HFFc6 (cell line): ENCODE measurements at regions not wholly inside any gene's neighbourhood (a gene's known extent, or its start where the extent isn't known, plus 50 kb on each side); places are given as distances from the start of the nearest gene placed in this dataset.
"Not testable (repeated sequence)": the region's sequence is repeated elsewhere in the genome, so short reads cannot be mapped to it uniquely, and the experiment has no call there.

ENCODE experiments used
- DNase-seq: peaks from one replicate; pipeline ENCODE4 v3.0.0-alpha.2; 2018
- H3K27ac Mint-ChIP-seq: 2 replicates; pipeline ENCODE4 v1.8.0; 2020; ENCODE audit warnings: mild to moderate bottlenecking, mixed read lengths
- H3K27me3 Mint-ChIP-seq: 2 replicates; pipeline ENCODE4 v1.8.0; 2021; ENCODE audit warnings: mild to moderate bottlenecking, moderate library complexity, mixed read lengths; ENCODE audit not compliant: insufficient read depth
- H3K36me3 Mint-ChIP-seq: 2 replicates; pipeline ENCODE4 v1.8.0; 2021; ENCODE audit warnings: low read depth, mixed read lengths
- H3K4me1 Mint-ChIP-seq: 2 replicates; pipeline ENCODE4 v1.8.0; 2020; ENCODE audit warnings: low read depth, mixed read lengths
- H3K4me3 Mint-ChIP-seq: 2 replicates; pipeline ENCODE4 v1.8.0; 2020; ENCODE audit warnings: mild to moderate bottlenecking, moderate library complexity, mixed read lengths
- H3K9me3 Mint-ChIP-seq: 2 replicates; pipeline ENCODE4 v1.8.0; 2020; ENCODE audit warnings: mild to moderate bottlenecking, mixed read lengths
- CTCF ChIP-seq: fragments of 200-600 bp; sonication (generic); IDR thresholded peaks from 2 replicates; pipeline ENCODE4 v1.5.0; 2021; ENCODE audit warnings: antibody characterized with exemption, mild to moderate bottlenecking

- DNase-seq = peak; percentile 67
- no peak for TF ChIP-seq CTCF
- no peaks in the 10 kb centered on the region for H3K36me3 Mint-ChIP-seq
- peaks cover 21% of the 10 kb centered on the region for H3K4me1 Mint-ChIP-seq
- H3K4me3 Mint-ChIP-seq = no peak overlapping the region
- H3K27ac Mint-ChIP-seq = no peak overlapping the region
- peaks cover 23% of the 10 kb centered on the region for H3K27me3 Mint-ChIP-seq
- H3K9me3 Mint-ChIP-seq = no peaks in the 10 kb centered on the region; the same call in 1 of the 2 replicates
Measured at GRCh38 chr2:242060212-242060835, 190.8 kb downstream of the RTP5 start.

GRCh38 chr2:242061930-242062329, 192.4 kb downstream of the RTP5 start:
- Mint-ChIP-seq H3K27me3 (peaks cover 19% of the 10 kb centered on the region), H3K4me1 (peaks cover 21% of the 10 kb centered on the region)
- H3K27ac Mint-ChIP-seq, H3K4me3 Mint-ChIP-seq, DNase-seq, H3K36me3 Mint-ChIP-seq, H3K9me3 Mint-ChIP-seq: not testable (repeated sequence)

- Mint-ChIP-seq H3K9me3 (no peaks in the 10 kb centered on the region; the same call in 1 of the 2 replicates), H3K27me3 (peaks cover 5% of the 10 kb centered on the region)
- TF ChIP-seq CTCF = no peak
Measured at GRCh38 chr2:242063436-242063835, 193.9 kb downstream of the RTP5 start.

GRCh38 chr2:242063850-242064249, 194.3 kb downstream of the RTP5 start:
- Mint-ChIP-seq H3K9me3 (no peaks in the 10 kb centered on the region; the same call in 1 of the 2 replicates), H3K36me3 (no peaks in the 10 kb centered on the region), H3K4me3 (no peak overlapping the region), H3K27me3 (peaks cover 5% of the 10 kb centered on the region), H3K27ac (no peak overlapping the region), H3K4me1 (peaks cover 22% of the 10 kb centered on the region)
- no peak for TF ChIP-seq CTCF
- DNase-seq = no peak

More at GRCh38 chr2:242063436-242063835, 193.9 kb downstream of the RTP5 start:
- no peak overlapping the region for H3K4me3 Mint-ChIP-seq
- H3K36me3 Mint-ChIP-seq = no peaks in the 10 kb centered on the region
- H3K4me1 Mint-ChIP-seq = peaks cover 21% of the 10 kb centered on the region
- H3K27ac Mint-ChIP-seq = no peak overlapping the region
- no peak for DNase-seq

GRCh38 chr2:242064364-242065250, 195.1 kb downstream of the RTP5 start:
- Mint-ChIP-seq H3K36me3 (no peaks in the 10 kb centered on the region), H3K4me3 (no peak overlapping the region), H3K27me3 (peaks cover 5% of the 10 kb centered on the region), H3K27ac (no peak overlapping the region), H3K9me3 (no peaks in the 10 kb centered on the region; the same call in 1 of the 2 replicates), H3K4me1 (peaks cover 29% of the 10 kb centered on the region)
- no peak for TF ChIP-seq CTCF
- no peak for DNase-seq

GRCh38 chr2:242065426-242065825, 195.9 kb downstream of the RTP5 start:
- H3K36me3 Mint-ChIP-seq = no peaks in the 10 kb centered on the region
- no peak overlapping the region for H3K27ac Mint-ChIP-seq
- H3K9me3 Mint-ChIP-seq = no peaks in the 10 kb centered on the region
- peaks cover 5% of the 10 kb centered on the region for H3K27me3 Mint-ChIP-seq
- H3K4me1 Mint-ChIP-seq = peaks cover 32% of the 10 kb centered on the region
- no peak overlapping the region for H3K4me3 Mint-ChIP-seq
- DNase-seq = no peak
- no peak for TF ChIP-seq CTCF
